ENCODE measurements at regions not wholly inside any gene's neighbourhood (a gene's known extent, or its start where the extent isn't known, plus 50 kb on each side); places are given as distances from the start of the nearest gene placed in this dataset.

DNA sequence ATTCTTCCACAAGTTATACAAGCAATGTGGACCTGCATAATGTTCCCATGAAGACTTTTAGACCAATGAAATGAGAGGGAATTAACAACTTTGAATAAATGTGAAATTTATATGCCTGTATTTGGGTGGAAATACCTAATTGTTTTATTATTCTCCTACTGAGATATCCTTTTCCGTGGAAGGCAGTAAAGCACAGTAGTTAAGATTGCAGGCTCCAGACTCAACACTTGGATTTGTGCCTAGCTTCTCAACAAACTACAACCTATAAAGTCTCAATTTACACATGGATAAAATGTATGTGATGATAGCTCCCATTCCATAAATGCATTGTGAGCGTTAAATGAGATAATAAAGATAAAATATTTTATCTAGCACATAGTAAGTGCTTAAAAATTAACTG is 857.8 kb downstream of the CENPC start:
- TF ChIP-seq, protein P1, sequence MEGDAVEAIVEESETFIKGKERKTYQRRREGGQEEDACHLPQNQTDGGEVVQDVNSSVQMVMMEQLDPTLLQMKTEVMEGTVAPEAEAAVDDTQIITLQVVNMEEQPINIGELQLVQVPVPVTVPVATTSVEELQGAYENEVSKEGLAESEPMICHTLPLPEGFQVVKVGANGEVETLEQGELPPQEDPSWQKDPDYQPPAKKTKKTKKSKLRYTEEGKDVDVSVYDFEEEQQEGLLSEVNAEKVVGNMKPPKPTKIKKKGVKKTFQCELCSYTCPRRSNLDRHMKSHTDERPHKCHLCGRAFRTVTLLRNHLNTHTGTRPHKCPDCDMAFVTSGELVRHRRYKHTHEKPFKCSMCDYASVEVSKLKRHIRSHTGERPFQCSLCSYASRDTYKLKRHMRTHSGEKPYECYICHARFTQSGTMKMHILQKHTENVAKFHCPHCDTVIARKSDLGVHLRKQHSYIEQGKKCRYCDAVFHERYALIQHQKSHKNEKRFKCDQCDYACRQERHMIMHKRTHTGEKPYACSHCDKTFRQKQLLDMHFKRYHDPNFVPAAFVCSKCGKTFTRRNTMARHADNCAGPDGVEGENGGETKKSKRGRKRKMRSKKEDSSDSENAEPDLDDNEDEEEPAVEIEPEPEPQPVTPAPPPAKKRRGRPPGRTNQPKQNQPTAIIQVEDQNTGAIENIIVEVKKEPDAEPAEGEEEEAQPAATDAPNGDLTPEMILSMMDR (conservative IDR thresholded peaks at IDR 0.05; ENCODE audit: low read length), result no peak
- no peak for TF ChIP-seq EZH2phosphoT487 (IDR thresholded peaks at IDR 0.05; ENCODE audit: borderline replicate concordance)
